GM18870 (cell line): ENCODE measurements at regions not wholly inside any gene's neighbourhood (a gene's known extent, or its start where the extent isn't known, plus 50 kb on each side); places are given as distances from the start of the nearest gene placed in this dataset.

Experiments
- ATAC-seq: cut with Tn5 transposase; IDR thresholded peaks from one replicate; pipeline ENCODE4 v1.9.1; 2021; ENCODE audit warnings: moderate library complexity; ENCODE audit not compliant: unreplicated experiment

DNA sequence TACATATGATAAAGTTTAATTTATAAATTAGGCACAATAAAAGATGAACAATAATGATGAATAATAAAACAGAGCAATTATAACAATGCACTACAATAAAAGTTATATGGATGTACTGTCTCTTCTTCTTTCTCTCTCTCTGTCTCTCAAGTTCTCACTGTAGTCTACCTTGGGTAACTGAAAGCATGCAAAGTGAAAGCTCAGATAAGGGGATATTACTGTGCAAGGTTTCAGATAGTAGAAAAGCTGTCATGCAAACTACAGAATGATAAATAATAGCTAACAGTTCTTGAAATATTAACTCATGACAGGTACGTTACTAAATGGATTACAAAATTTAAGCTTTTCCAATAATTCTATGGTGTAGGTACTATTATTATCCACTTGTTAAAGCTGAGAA, 311.9 kb upstream of the PRDM1 start:
- peak; percentile 89 for ATAC-seq

DNA sequence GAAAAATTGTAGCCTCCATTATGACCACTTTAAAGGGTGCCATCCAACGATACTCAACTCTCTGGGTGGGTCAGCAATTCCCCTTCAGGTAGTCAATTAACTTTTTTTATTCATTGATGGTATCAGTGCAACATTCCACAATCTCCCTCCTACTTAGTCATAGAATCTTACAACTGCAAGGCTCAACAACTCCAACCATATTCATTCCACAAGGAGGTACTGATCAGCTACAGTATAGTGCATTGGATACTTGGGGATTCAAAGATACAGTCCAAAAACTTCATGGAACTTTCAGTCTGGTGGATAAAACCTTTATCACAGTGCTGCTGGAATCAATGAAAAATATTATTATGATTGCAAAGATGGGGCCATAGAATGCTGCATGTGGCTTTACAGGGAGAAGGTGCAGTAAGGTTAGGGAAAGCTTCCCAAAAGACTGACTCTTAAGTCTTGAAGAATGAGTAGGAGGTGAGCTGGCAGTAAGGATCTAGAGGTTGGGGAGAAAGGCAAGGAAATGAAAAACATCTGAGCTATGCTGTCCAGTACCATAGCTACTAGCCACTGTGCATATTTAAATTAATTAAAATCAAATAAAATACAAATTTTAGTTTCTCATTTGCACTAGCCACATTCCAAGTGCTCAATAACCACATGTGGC, 314.7 kb upstream of the PRDM1 start:
- ATAC-seq, result no peak

DNA sequence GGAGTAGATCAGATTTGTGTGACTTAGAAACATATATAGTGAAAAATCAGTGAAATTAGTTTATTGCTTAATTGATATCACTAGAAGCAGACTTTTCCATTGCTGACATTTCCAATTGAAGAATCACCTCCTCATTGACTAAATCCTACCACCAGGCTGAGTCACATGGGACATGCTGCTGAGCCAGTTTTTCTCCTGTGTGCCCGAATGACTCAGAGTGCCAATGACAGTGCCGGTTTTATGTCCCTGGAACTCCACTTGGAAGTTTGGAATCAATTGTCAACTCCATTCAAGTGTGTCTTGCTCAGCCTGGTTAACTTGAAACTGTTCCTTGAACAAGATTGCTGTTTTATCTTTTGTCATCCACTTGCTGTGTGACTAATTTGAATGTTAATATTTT, 316.1 kb upstream of the PRDM1 start:
- no peak for ATAC-seq

GRCh38 chr6:105769197-105769596, 316.9 kb upstream of the PRDM1 start:
- ATAC-seq, result no peak

DNA sequence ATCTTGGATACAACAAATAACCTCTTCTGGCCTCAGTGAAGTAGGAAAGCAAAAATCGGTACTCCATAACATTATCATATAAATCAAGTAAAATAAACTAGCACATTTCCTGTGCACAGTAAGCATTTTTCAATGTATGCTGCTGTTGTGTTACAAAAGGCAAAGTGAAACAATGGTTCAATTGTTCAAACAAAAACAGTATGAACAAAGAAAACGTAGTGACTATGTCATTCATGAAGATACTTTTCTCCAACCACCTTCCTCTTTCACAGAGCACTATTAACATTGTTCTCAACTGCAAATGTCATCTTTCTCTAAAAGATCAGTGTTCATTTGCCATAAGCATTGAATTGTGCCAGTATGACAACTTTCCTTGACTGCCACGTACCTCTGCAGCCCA, 318.6 kb upstream of the PRDM1 start:
- no peak for ATAC-seq

DNA sequence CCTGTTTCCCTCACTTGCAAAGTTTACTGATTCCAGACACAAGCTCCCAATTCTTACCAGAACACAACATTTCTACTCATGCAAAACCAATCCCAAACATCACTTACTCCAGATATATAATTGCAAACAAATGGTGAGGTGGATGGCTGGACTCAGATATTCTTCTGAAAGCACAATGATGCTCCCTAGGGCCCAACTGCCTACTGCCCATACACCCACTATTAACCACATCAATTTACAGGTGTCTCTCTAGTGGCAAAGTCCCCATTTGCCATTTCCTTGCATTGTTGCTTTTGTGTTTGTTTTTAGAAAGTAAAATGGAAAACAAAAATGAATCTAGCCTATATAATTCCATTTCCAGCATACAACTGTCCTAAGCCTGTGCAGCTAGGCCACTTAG, 320.9 kb upstream of the PRDM1 start:
- no peak for ATAC-seq

DNA sequence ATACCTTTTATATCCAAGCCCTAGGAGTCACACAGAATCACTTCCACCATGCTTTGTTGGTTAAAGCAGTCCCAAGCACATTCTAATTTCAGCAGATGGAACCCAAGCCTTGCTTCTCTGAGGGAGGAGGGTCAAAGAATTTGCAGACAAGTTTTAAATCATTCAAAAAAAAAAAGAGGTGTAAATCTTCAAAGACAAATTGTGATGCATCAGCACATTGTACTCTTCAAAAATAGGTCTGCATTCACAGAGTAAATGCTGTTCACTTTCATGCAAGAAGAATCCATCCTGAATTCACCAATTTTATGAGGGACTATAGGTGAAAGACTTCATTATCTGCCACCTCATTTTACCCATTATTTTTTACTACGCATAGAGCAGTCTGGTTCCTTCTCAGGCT, 321.8 kb upstream of the PRDM1 start:
- no peak for ATAC-seq

- no peak for ATAC-seq
These were observed 322.3 kb upstream of the PRDM1 start for GRCh38 chr6:105763866-105764265.

DNA sequence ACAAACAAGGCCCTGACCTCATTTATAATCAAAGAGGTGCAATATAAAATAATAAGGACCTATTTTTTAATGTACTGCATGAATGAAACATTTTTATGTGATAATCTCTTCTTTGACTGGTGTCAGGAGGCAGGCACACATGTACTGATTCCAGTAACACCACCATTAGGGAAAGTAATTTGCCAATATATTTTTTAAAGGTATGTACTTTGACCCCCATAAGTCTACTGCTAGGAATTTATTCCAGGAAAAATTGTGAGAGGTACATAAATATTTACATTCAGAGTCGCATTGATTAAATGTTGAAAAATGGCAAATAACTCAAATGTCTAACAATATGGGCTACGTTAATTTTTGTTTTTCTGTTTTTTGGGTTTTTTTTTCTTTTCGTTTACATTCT, 325.4 kb upstream of the PRDM1 start:
- no peak for ATAC-seq

DNA sequence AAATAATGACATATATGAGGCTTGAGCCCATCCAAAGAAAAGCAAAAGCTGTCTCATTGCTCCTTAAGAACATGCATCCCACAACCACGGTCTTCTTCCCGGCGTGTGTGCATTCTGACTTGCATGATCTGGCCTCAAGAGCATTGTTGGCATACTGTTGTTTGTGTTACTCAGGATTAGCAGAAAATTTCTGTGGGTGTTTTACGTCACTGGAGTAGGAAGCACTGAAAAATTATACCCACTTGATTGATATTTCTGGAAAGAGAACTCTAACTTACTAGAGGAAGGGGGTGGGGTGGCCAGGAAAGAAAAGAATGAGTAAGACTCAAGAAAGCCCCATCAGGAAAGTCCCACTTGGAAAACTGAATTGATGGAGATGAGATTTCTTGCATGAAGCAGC, 326.2 kb upstream of the PRDM1 start:
- ATAC-seq, result no peak

DNA sequence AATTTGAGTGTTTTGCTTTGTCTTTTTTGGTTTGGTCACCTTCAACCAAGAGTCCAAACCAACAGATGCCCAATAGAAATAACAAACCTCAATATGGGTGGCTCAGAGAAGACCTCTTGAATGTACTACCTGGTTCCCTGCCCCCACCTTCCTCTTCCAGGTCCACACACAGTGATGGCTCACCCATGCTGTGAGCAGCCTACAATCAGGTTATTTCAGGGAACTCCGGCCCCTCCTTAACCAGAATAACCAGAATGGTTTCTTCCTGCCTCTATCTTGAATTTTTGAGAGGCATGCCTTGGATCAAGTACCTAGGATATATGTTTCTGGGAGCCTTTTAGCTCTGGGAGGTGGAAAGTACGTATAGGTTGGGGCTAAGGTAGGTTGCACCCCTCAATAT, 327.1 kb upstream of the PRDM1 start:
- ATAC-seq, result no peak

DNA sequence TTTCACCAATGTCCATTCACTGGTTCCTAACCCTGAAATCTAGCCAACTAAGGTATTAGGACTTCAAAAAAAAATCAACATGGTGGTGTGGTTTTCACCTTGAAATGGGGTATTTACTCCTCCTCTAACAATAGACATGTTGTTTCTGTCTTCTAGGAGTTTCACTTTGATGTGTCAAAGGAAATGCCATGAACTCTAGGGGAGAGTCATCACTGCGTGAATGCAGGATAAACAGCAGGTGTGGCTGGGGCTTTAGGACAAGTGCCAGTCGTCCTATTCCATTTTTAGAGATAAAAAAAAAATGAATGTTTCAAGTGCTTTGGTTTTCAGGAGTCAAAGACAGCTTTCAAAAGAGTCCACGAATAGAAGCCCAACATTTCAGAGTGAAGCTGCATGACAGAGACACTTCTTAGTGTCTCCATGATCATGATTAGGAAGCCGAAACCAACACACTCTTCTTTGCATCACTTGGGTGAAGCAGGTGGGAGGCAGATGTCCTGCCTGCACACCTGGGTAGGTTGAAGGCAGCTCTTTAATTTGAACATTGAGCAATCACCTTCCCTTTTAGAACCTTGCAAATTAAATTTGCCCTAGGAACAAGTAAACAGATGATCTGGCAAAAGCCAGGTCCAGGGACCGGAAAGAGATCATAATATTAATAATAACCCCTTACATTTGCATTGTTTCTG, 328.5 kb upstream of the PRDM1 start:
- ATAC-seq, result peak; percentile 96

GRCh38 chr6:105755885-105756284, 330.3 kb upstream of the PRDM1 start:
- no peak for ATAC-seq

DNA sequence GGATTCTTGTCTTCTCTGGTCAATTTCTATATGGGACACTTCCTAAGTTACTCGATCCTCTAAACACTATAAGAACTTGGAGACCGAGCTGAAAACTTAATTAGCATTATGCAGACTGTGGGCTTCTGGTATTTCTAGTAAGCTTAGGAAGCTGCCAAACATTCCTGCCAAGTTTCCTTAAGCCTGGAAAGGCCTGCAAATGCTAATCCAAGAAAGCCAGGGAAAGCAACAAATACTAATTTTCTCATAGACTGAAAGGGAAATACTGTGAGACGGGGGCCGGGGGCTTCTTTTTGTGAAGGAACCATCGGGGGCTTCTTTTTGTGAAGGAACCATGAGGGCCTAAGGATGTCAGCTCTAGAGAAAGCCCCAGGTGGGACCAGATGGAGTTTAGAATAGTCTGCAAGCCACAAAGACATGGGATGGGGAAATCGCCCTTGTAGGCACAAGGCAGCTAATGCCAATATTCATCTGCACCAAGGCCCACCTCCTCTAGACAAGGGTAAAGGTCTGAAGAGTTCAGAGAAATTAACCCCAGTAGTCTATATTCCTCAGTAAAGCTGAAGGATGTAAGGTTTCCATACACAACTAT, 332.4 kb upstream of the PRDM1 start:
- ATAC-seq, result no peak

DNA sequence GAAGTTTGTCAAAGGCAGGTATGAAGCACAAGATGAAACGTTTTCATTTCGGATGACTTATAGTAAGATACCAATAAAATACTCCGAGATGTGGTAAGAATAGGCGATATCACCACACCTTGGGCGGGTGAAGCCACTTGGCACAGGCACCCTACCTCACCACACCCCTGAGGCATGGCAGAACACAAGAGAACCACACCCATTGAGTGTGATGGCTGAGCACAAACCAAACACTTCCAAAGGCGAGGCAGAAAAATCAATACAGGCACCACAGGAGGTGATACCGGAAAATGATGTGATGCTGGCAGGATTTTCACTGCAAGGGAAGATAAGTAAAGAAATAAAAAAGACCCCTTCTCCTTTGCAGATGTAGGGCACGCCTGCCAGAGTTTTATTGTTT, 332.9 kb upstream of the PRDM1 start:
- no peak for ATAC-seq

- no peak for ATAC-seq
These were observed 336.0 kb upstream of the PRDM1 start for GRCh38 chr6:105750089-105750488.

DNA sequence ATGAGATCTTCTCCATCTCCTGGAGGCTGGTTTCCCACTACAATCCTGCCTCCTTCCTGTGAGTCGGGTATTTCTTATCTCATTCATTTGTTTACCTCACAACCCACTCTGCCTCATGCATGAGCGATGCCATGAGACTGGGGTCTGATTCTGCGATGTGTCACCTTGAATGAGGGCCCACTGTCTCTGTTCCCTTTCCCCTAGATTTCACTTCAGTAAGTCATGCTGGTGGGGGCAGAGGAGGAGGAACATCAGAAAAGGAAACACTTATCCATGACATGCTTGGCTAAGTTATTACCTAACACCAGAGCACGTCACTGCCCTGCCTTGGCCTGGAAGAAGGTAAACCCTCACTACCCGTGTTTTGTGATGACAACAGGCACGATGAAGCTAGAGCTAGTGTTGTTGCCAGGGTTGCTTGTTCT, 337.4 kb upstream of the PRDM1 start:
- ATAC-seq, result no peak

- ATAC-seq, result no peak
These were observed 338.2 kb upstream of the PRDM1 start for GRCh38 chr6:105747823-105748405.

DNA sequence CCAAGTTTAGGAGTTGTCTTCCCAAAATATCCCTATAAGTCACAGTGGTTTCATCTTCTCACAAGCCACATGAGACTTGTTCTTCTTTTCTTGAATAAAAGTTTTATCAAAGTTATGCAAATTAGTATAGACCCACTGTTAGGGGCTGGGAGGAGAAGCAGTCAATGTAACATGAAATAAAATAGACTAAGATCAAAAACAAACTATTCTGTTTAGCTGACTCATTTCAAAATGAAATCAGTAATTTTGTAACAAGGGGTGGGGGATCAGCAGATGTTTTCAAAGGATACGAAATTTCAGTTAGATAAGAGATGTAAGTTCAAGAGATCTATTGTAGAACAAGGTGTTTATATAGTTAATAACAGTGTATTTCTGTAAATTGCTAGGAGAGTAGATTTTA, 339.6 kb upstream of the PRDM1 start:
- ATAC-seq, result no peak

- ATAC-seq, result no peak
These were observed 340.0 kb upstream of the PRDM1 start for GRCh38 chr6:105746130-105746505.

- peak; percentile 47 for ATAC-seq
These were observed 340.5 kb upstream of the PRDM1 start for GRCh38 chr6:105745464-105746129.

DNA sequence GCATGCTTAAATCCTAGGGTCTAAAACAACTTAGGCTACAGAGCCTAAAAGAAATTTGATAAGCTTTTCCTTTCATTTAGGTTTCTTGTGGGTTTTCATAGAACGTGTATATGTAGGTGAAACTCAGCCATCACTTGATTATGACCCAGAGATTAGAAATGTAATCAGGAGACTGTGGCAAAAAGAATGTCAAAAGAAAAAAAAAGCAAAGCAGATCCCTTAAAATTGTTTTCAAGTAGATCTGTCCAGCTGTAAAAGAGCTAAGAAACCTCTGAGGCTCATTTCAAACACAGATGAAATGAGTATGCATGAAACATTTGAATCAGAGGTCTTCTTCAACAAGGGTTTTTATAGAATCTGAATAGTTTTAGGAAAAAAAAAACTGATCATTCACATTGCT, 341.3 kb upstream of the PRDM1 start:
- ATAC-seq, result no peak
